Activated CD8-positive, alpha-beta memory T cell treated with anti-CD3 and anti-CD28 coated beads for 4 hours (primary cell): ENCODE measurements at regions not wholly inside any gene's neighbourhood (a gene's known extent, or its start where the extent isn't known, plus 50 kb on each side); places are given as distances from the start of the nearest gene placed in this dataset.

Experiments used
- DNase-seq, 2 donors: peaks; one replicate each; pipeline ENCODE4 v3.0.0-alpha.2; 2020; ENCODE audit warnings: low read depth in 2 of 2

DNA sequence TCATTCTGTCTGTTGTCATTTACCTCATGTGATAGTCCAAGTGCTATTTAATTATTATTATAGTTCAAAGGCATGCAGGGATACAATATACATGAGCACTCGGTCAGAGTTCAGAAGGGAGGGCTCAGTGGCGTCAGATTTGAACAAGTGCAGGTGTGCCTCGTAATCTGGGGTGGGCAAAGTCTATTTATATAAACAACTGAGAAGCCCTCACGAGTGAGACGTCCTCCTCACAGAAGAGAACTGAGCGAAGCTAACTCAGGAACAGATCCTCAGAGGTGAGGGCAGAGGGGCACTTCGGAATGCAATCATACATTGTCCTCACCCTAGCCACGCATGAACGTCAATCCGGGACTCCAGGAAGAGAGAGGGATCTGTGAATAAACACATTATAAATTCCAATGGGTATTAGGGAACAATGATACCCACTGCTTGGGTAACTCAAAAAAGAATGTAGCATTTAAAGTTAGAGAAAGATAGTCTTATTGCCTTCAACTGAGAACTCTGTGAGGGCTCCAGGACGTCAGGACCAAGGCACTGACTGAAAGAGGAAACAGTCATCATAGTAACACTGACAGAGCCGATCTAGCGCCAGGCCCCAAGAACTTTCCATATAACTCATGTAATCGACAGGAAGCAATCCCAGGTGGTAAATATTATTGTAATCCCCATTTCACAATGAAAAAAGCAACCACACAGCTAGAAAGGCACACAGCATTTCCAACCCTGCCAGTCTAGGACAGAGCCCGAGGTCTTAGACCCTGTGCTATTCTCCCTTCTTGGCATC is 127.1 kb upstream of the B3GALT2 start:
- DNase-seq, result no peak

DNA sequence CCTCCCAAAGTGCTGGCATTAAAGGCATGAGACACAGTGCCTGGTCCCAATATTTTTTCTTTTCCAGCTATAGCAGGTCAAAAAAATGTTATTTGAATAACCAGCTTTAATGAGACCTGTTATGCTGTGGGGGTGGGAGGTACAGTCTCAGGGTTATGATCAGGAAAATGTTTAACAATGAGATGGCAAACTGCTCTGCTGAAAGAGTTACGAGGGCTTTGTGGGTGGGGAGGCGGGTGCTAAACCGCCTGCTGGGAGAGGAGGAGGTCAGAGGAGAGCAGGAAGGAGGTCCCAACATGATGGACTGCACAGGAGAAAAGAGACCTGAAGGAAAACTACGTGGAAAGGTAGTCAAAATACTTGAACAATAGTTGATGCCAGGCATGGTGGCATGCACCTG is 126.0 kb upstream of the B3GALT2 start:
- DNase-seq, result no peak

DNA sequence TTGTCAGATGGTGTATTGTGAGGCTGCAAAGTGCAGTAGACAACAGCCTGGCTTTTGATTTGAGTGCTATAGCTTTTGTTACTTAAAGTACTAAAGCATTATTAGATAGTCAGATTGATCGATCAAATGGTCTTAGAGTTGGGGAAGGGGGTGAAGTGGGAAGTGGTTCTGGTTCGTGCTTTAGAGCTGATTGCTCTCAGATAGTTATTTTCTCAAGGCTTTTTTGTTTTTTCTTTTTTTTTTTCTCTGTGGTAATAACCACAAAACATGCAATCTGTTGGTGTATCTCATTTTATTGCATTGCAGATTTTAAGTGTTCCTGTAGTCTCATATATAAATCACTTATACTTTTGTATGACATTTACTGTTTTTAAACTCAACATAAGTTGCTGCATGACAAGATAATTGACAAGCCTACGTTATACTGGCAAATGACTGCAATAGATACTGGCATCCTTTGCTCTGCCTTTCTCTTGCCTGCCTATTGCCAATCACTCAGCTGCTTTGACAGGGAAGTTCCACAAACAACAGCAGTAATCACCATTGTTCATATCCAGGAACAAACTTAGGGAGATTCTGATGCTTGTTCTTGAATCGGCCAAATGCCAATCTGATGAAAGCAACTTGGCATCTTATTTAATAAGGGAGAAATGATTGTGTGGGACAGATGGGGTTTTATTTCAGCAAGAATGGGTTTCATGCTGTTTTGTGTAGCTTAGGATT is 125.0 kb upstream of the B3GALT2 start:
- DNase-seq, result no peak

DNA sequence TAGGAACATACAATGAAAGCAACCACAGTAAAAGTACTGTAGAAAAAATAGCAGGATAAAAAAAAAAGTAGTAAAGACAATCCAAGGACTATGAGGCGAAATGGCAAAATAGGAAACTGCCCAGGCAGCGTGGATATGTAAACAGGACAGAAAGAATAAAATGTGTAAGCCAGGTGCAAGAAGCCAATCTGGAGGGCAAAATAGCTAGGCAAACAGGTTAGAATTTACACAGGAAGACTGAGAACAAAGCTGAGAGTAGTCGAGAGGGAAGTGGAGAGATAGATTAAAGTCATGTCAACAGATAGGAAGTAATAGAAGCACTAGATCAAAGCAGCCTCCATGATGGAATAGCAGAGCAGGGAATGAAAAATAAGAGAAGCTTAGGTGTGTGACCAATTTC is 124.2 kb upstream of the B3GALT2 start:
- DNase-seq, result no peak

DNA sequence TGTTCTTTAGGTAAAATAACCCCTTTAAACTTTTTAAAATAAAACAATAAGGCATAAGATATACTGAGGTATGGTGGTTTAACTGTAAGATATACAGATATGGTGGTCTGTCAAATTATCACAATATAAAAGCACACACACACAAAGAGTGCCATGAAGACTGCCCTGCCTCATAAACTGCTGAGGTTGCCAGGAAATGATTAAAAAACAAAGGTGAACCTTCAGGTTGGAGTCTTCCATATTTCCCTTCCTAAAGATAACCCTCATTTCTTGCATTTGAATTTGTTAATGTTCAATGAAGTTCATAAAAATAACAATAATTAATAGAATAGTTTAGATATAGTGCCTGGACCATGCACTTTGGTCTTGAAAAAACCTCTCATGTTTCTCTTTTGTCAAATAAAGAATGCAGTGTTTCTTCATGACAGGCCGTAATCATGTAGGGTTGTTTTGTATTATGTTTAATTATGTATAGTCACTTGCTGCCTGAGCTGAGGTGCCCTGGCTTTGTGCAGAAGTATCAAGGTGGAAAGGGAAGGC is 123.6 kb upstream of the B3GALT2 start:
- no peak for DNase-seq

DNA sequence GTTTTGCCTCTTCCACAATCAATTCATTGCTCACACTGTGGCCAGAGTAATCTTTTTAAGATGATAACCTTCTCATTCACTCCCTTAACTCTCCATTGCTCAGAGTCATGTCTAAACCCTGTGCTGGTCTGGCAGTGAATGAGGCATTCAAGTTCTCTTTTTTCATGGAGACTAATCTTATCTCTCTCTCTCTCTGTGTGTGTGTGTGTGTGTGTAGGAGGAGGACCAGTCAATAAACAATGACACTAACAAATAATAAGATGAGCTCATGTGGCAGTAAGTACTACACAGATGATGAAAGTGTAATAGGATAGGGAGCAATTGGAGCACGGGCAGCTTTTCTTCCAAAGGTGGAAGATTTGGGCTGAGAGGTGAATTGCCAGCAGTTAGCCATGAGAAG is 122.0 kb upstream of the B3GALT2 start:
- DNase-seq, result no peak

DNA sequence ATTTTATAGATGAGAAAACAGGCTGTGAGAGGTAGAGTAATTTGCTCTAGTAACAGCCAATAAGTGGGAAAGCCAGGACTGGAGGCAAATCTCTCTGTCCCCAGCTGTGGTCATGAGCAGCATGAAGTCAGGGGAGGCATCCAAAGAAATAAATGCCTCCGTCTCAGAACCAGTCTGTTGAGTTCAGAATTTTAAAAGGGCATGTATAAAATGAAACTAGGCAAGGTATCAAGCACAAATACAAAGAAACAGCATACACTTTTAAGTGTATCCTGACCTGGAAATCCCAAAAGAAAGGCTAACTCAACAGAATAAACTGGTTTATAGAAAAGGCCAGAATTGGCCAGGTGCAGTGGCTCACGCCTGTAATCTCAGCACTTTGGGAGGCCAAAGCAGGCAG is 120.0 kb upstream of the B3GALT2 start:
- no peak for DNase-seq
